Gastrocnemius medialis (tissue), 4 donors: ENCODE measurements at regions not wholly inside any gene's neighbourhood (a gene's known extent, or its start where the extent isn't known, plus 50 kb on each side); places are given as distances from the start of the nearest gene placed in this dataset.

ENCODE experiments used
- ATAC-seq, 2 donors: fragments of 150-250 bp; one replicate each; pipeline ENCODE4 v1.9.1; 2016
- DNase-seq, 2 donors: peaks; one replicate each; pipeline ENCODE4 v3.0.0-alpha.2; 2019
- H3K27ac ChIP-seq, 4 donors: fragments of 200-600 bp; sonication (generic); 1 replicate in 1 of 4; 2 replicates in 3 of 4; pipeline ENCODE4 v1.5.1; 2016 to 2018; ENCODE audit warnings: mild to moderate bottlenecking in 2 of 4, moderate library complexity in 1 of 4
- H3K27me3 ChIP-seq, 3 donors: fragments of 200-600 bp; sonication (generic) in 2 of 3; 1 replicate in 1 of 3; 2 replicates in 2 of 3; pipeline versions ENCODE4 v1.5.1 to v1.6.0; 2016 to 2019; ENCODE audit warnings: mild to moderate bottlenecking in 1 of 3, moderate library complexity in 1 of 3
- H3K36me3 ChIP-seq, 2 donors: fragments of 200-600 bp; sonication (generic) in 1 of 2; one replicate each; pipeline ENCODE4 v1.5.1; 2017 to 2018
- H3K4me1 ChIP-seq, 2 donors: fragments of 200-600 bp; sonication (generic) in 1 of 2; one replicate each; pipeline ENCODE4 v1.5.1; 2016 to 2017; ENCODE audit warnings: mild to moderate bottlenecking in 2 of 2
- H3K4me3 ChIP-seq, 4 donors: fragments of 200-600 bp; sonication (generic) in 3 of 4; 1 replicate in 1 of 4; 2 replicates in 3 of 4; pipeline ENCODE4 v1.5.1; 2016 to 2019; ENCODE audit warnings: mild to moderate bottlenecking in 2 of 4
- H3K9me3 ChIP-seq, 3 donors: fragments of 200-600 bp; sonication (generic) in 2 of 3; 1 replicate in 1 of 3; 2 replicates in 2 of 3; pipeline ENCODE4 v1.5.1; 2016 to 2019
- POLR2A ChIP-seq, 2 donors: fragments of 450-650 bp; IDR thresholded peaks; one replicate each; pipeline ENCODE4 v1.6.1; 2017; ENCODE audit warnings: antibody characterized with exemption in 2 of 2, mild to moderate bottlenecking in 2 of 2, moderate library complexity in 2 of 2
- in situ Hi-C, 4 donors: fragments of 200-750 bp; cut with MboI; loops; one replicate each; pipeline versions ENCODE4 v1.15.0 to v1.8.0; 2017; ENCODE audit warnings: low sequenced_read_pairs in 4 of 4
- intact Hi-C: fragments of 100-400 bp; cut with DNase I; formaldehyde crosslinking; loops from one replicate; pipeline ENCODE4 v1.15.1; 2023; ENCODE audit warnings: low total_unique reads
- TF ChIP-seq, protein P1 (sequence below), 5 experiments: fragments of 450-650 bp in 3 of 5; fragments of 200-600 bp in 2 of 5; sonication (generic) in 2 of 5; IDR thresholded peaks in 4 of 5; conservative IDR thresholded peaks in 1 of 5; 1 replicate in 4 of 5; 2 replicates in 1 of 5; pipeline ENCODE4 v1.5.1; 2016 to 2019; ENCODE audit warnings: antibody characterized with exemption in 5 of 5, mild to moderate bottlenecking in 3 of 5, moderate library complexity in 3 of 5

DNA sequence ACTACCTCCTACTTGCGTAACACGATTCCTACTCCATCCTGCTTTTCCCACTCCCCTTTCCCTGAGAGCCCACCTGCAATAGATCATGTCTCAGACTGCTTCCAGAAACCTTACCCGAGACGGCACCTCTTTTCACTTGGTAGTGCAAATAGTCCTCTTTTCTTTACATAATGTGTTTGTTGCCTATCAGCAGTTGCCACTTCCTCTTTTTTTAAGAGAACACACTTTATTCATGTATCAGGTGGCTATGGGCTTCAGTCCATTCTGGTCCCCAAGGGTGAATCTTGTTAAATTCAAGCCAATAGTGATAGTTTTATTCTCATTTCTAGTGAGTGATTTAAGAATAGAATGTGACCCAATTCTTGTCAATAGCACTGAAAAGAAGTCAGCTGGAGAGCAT, 57.7 kb upstream of the FERMT1 start:
- DNase-seq (no peak), ATAC-seq (no peak)
- H3K4me1 ChIP-seq = no peaks in the 10 kb centered on the region
- intact Hi-C loops = no loop called here
- H3K4me3 ChIP-seq = no peak overlapping the region
- no peak overlapping the region for H3K27ac ChIP-seq
- no peaks in the 10 kb centered on the region for H3K9me3 ChIP-seq
- no peaks in the 10 kb centered on the region for H3K36me3 ChIP-seq
- no peaks in the 10 kb centered on the region for H3K27me3 ChIP-seq
- TF ChIP-seq POLR2A (IDR thresholded peaks at IDR 0.05) = no peak
- TF ChIP-seq, protein P1, sequence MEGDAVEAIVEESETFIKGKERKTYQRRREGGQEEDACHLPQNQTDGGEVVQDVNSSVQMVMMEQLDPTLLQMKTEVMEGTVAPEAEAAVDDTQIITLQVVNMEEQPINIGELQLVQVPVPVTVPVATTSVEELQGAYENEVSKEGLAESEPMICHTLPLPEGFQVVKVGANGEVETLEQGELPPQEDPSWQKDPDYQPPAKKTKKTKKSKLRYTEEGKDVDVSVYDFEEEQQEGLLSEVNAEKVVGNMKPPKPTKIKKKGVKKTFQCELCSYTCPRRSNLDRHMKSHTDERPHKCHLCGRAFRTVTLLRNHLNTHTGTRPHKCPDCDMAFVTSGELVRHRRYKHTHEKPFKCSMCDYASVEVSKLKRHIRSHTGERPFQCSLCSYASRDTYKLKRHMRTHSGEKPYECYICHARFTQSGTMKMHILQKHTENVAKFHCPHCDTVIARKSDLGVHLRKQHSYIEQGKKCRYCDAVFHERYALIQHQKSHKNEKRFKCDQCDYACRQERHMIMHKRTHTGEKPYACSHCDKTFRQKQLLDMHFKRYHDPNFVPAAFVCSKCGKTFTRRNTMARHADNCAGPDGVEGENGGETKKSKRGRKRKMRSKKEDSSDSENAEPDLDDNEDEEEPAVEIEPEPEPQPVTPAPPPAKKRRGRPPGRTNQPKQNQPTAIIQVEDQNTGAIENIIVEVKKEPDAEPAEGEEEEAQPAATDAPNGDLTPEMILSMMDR (IDR thresholded peaks at IDR 0.05 in 4 of 5, conservative IDR thresholded peaks at IDR 0.05 in 1 of 5) = no peak
- in situ Hi-C loops = loop anchor here in 1 of 4 donors (25.0 kb wide), 1 partner anchor 107 kb away; no protein-coding TSS in a partner anchor

DNA sequence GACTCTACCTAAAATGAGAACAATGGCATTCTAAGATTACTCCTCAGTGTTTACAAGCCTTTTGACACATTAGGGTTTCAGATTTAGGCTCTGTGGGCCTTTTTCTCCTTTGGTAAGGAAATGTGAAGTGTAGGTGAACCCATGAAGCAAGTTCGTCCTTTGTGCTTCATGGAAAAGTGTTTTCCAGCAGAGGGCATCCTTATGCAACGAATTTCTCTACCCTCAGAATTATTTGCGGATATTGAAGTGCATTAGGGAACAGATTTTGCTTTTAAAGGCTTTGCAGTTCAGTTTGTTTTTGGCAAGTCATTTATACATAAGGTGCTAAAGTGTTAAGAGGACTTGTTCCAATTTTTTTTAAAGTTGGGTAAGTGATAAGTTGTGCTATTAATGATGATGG, 55.7 kb upstream of the FERMT1 start:
- no peak overlapping the region for H3K4me3 ChIP-seq
- H3K27me3 ChIP-seq = no peaks in the 10 kb centered on the region
- no peak overlapping the region for H3K27ac ChIP-seq
- H3K4me1 ChIP-seq = no peaks in the 10 kb centered on the region
- TF ChIP-seq POLR2A (IDR thresholded peaks at IDR 0.05) = no peak
- TF ChIP-seq, protein P1 (IDR thresholded peaks at IDR 0.05 in 4 of 5, conservative IDR thresholded peaks at IDR 0.05 in 1 of 5) = no peak
- no peaks in the 10 kb centered on the region for H3K9me3 ChIP-seq
- H3K36me3 ChIP-seq = no peaks in the 10 kb centered on the region
- DNase-seq (no peak), ATAC-seq (no peak)
- in situ Hi-C loops = loop anchor here in 1 of 4 donors (25.0 kb wide), 1 partner anchor 109 kb away; no protein-coding TSS in a partner anchor
- intact Hi-C loops = no loop called here

DNA sequence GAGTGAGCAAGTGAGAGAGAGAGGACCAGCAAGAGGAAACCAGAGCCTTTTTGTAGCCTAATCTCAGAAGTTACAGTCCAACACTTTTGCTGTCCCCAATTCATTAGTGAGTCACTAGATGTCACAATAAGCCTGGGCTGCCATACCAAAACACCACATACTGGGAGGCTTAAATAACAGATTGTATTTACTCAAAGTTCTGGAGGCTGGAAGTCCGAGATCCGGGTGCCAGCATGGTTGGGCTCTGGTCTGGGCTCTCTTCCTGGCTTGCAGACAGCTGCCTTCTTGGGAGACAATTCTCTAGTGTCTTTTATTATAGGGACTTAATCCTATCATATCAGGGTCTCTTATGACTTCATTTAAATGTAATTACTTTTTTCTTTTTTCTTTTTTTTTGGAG, 50.7 kb upstream of the FERMT1 start:
- intact Hi-C loops = no loop called here
- no peak for ATAC-seq

More for the DNA sequence above, 50.7 kb upstream of the FERMT1 start:
- TF ChIP-seq, protein P1 (IDR thresholded peaks at IDR 0.05 in 4 of 5, conservative IDR thresholded peaks at IDR 0.05 in 1 of 5) = no peak
- TF ChIP-seq POLR2A (IDR thresholded peaks at IDR 0.05) = no peak
- in situ Hi-C loops = no loop called here
- H3K4me1 ChIP-seq = no peaks in the 10 kb centered on the region
- H3K9me3 ChIP-seq = no peaks in the 10 kb centered on the region
- H3K27ac ChIP-seq = no peak overlapping the region
- no peak for DNase-seq
- no peak overlapping the region for H3K4me3 ChIP-seq
- no peaks in the 10 kb centered on the region for H3K27me3 ChIP-seq
- H3K36me3 ChIP-seq = no peaks in the 10 kb centered on the region
